GM12878 (cell line): ENCODE measurements at regions not wholly inside any gene's neighbourhood (a gene's known extent, or its start where the extent isn't known, plus 50 kb on each side); places are given as distances from the start of the nearest gene placed in this dataset.

Experiments
- ATAC-seq: fragments of 200-7000 bp; cut with Tn5 transposase; 3 replicates; pipeline ENCODE4 v1.9.1; 2020; ENCODE audit warnings: mild to moderate bottlenecking, moderate library complexity
- BruUV-seq: library from RNA; stranded (reverse); fragments of 400-500 nt; replicated peaks from 2 replicates; lab custom pipeline; 2021; lab: Mats Ljungman, UMichigan
- CTCF ChIA-PET: fragments of 300-600 bp; sonication (Branson Sonifier 250); formaldehyde crosslinking; extraction: SDS; loops from one replicate; lab custom pipeline; 2021; ENCODE audit warnings: inconsistent platforms; lab: Yijun Ruan, JAX
- POLR2A ChIA-PET: fragments of 350-600 bp; formaldehyde crosslinking; extraction: SDS; loops from one replicate; lab custom pipeline; 2021; ENCODE audit warnings: inconsistent platforms; lab: Charles Lee
- RAD21 ChIA-PET: fragments of 300-600 bp; sonication (Branson Sonifier 250); formaldehyde crosslinking; loops from one replicate; lab custom pipeline; 2023; ENCODE audit warnings: antibody characterized with exemption; ENCODE audit not compliant: unreplicated experiment; lab: Charles Lee
- SMC1A ChIA-PET: fragments of 300-600 bp; sonication (Branson Sonifier 250); formaldehyde crosslinking; loops from one replicate; lab custom pipeline; 2023; ENCODE audit not compliant: unreplicated experiment, uncharacterized antibody; lab: Charles Lee
- DNase-seq: peaks from one replicate; pipeline ENCODE4 v3.0.0-alpha.2; 2011; ENCODE audit warnings: low read depth, low spot score
- FAIRE-seq: peaks from 3 replicates; lab custom pipeline; 2011; peaks lifted over from hg19 to GRCh38; lab: Jason Lieb, UNC
- H2AFZ ChIP-seq: 2 replicates; pipeline ENCODE4 v1.6.0; 2011; ENCODE audit warnings: low read depth, low read length, control low read depth; ENCODE audit not compliant: control insufficient read depth
- H3K27ac ChIP-seq: 2 replicates; pipeline ENCODE4 v1.5.1; 2011; ENCODE audit warnings: control low read depth; ENCODE audit not compliant: control insufficient read depth, insufficient read depth
- H3K27me3 ChIP-seq, 2 experiments: replicated peaks in 1 of 2; 2 replicates each; pipeline versions ENCODE4 v1.6.0 to v1.6.1; 2011; ENCODE audit warnings: low read length in 1 of 2; ENCODE audit not compliant: control insufficient read depth in 2 of 2, insufficient read depth in 2 of 2
- H3K36me3 ChIP-seq, 2 experiments: 2 replicates each; pipeline ENCODE4 v1.5.1; 2011; ENCODE audit warnings: low read length in 1 of 2; ENCODE audit not compliant: control insufficient read depth in 2 of 2, insufficient read depth in 2 of 2
- H3K4me1 ChIP-seq: 2 replicates; pipeline ENCODE4 v1.6.1; 2011; ENCODE audit warnings: mild to moderate bottlenecking, low read length, moderate library complexity, mixed read lengths; ENCODE audit not compliant: control insufficient read depth, insufficient read depth
- H3K4me2 ChIP-seq: 2 replicates; pipeline ENCODE4 v1.6.0; 2011; ENCODE audit warnings: control low read depth; ENCODE audit not compliant: control insufficient read depth, insufficient read depth
- H3K4me3 ChIP-seq: fragments of 200-600 bp; sonication (generic); 2 replicates; pipeline ENCODE4 v1.5.1; 2016
- H3K79me2 ChIP-seq: 2 replicates; pipeline ENCODE4 v1.6.0; 2011; ENCODE audit warnings: low read length; ENCODE audit not compliant: control insufficient read depth, insufficient read depth
- H3K9ac ChIP-seq: 2 replicates; pipeline ENCODE4 v1.8.0; 2011; ENCODE audit warnings: low read length, control low read depth, mixed read lengths; ENCODE audit not compliant: control insufficient read depth, insufficient read depth
- H3K9me3 ChIP-seq: replicated peaks from 3 replicates; pipeline ENCODE4 v1.5.1; 2011; ENCODE audit warnings: mild to moderate bottlenecking, low read length; ENCODE audit not compliant: control insufficient read depth, insufficient read depth
- H4K20me1 ChIP-seq: 2 replicates; pipeline ENCODE4 v1.6.0; 2011; ENCODE audit not compliant: control insufficient read depth, insufficient read depth
- BMI1 ChIP-seq: fragments of 450-650 bp; IDR thresholded peaks from 2 replicates; pipeline ENCODE4 v1.6.1; 2016; ENCODE audit warnings: mild to moderate bottlenecking, moderate library complexity, borderline replicate concordance
- CHD2 ChIP-seq: IDR thresholded peaks from 2 replicates; pipeline ENCODE4 v1.6.1; 2011; ENCODE audit warnings: low read depth, low read length, improper control_type of control experiment, borderline replicate concordance
- EGR1 ChIP-seq, 2 experiments: IDR thresholded peaks; 1 replicate in 1 of 2; 2 replicates in 1 of 2; pipeline ENCODE4 v1.6.1; 2011 to 2012; ENCODE audit warnings: low read depth in 2 of 2, low read length in 2 of 2, borderline replicate concordance in 1 of 2, mild to moderate bottlenecking in 1 of 2, moderate library complexity in 1 of 2
- JUNB ChIP-seq: IDR thresholded peaks from 2 replicates; pipeline ENCODE4 v1.6.1; 2016; ENCODE audit warnings: antibody characterized with exemption, mild to moderate bottlenecking
- MTA2 ChIP-seq: fragments of 450-650 bp; IDR thresholded peaks from 2 replicates; pipeline ENCODE4 v1.6.1; 2016; ENCODE audit warnings: low read depth, mild to moderate bottlenecking, moderate library complexity
- NFIC ChIP-seq: IDR thresholded peaks from 2 replicates; pipeline ENCODE4 v1.6.1; 2012; ENCODE audit warnings: low read depth, mild to moderate bottlenecking, inconsistent platforms, low read length, moderate library complexity
- NFXL1 ChIP-seq: fragments of 450-650 bp; IDR thresholded peaks from 2 replicates; pipeline ENCODE4 v1.6.1; 2017; ENCODE audit warnings: antibody characterized with exemption, mild to moderate bottlenecking, borderline replicate concordance
- NFYB ChIP-seq: IDR thresholded peaks from 2 replicates; pipeline ENCODE4 v1.6.1; 2011; ENCODE audit warnings: low read depth, mild to moderate bottlenecking, low read length, improper control_type of control experiment, moderate library complexity; ENCODE audit not compliant: insufficient read depth
- NKRF ChIP-seq: fragments of 450-650 bp; conservative IDR thresholded peaks from 2 replicates; pipeline ENCODE4 v1.6.1; 2017; ENCODE audit warnings: mild to moderate bottlenecking, moderate library complexity
- PAX8 ChIP-seq: fragments of 450-650 bp; IDR thresholded peaks from 2 replicates; pipeline ENCODE4 v1.6.1; 2017; ENCODE audit warnings: mild to moderate bottlenecking, moderate library complexity
- SIN3A ChIP-seq: IDR thresholded peaks from 2 replicates; pipeline ENCODE4 v1.6.1; 2012; ENCODE audit warnings: low read depth, low read length, improper control_type of control experiment
- SMAD1 ChIP-seq: fragments of 450-650 bp; IDR thresholded peaks from 2 replicates; pipeline ENCODE4 v1.6.1; 2018; ENCODE audit warnings: mild to moderate bottlenecking, low read depth; ENCODE audit not compliant: partially characterized antibody
- SPI1 ChIP-seq: IDR thresholded peaks from 2 replicates; pipeline ENCODE4 v1.6.1; 2011; ENCODE audit warnings: low read depth, mild to moderate bottlenecking, low read length, moderate library complexity, borderline replicate concordance; ENCODE audit not compliant: insufficient read depth
- TAF1 ChIP-seq: IDR thresholded peaks from 2 replicates; pipeline ENCODE4 v1.6.1; 2011; ENCODE audit warnings: mild to moderate bottlenecking, low read depth, low read length, borderline replicate concordance
- WRNIP1 ChIP-seq: IDR thresholded peaks from 2 replicates; pipeline ENCODE4 v1.6.1; 2011; ENCODE audit warnings: low read depth, low read length, improper control_type of control experiment, borderline replicate concordance
- ZNF274 ChIP-seq: IDR thresholded peaks from one replicate; pipeline ENCODE4 v1.8.0; 2011; ENCODE audit not compliant: insufficient read length, insufficient read depth
- ZNF592 ChIP-seq: fragments of 450-650 bp; IDR thresholded peaks from 2 replicates; pipeline ENCODE4 v1.6.1; 2017; ENCODE audit warnings: mild to moderate bottlenecking, moderate library complexity
- WGBS: methylation state at CpG from one replicate; pipeline ENCODE4 v1.1.6; 2016; ENCODE audit warnings: low lambda C conversion rate; ENCODE audit not compliant: insufficient replicate concordance, insufficient coverage; ENCODE audit errors: missing lambda C conversion rate; 5-methylcytosine and 5-hydroxymethylcytosine counted together
- in situ Hi-C: fragments of 300-500 bp; cut with MboI; formaldehyde crosslinking; loops from 9 replicates; pipeline ENCODE4 v1.14.3; 2018; ENCODE audit warnings: mixed read lengths
- intact Hi-C: fragments of 100-400 bp; cut with micrococcal nuclease; formaldehyde crosslinking; loops from one replicate; pipeline ENCODE4 v1.14.2; 2022; ENCODE audit not compliant: unreplicated experiment

- ATAC-seq (no peak; the same call in 2 of the 3 replicates), DNase-seq (no peak), FAIRE-seq (no peak)
- no peaks in the 10 kb centered on the region for H3K79me2 ChIP-seq
- no peak overlapping the region for H3K4me2 ChIP-seq
- no peak overlapping the region for H2AFZ ChIP-seq
- ChIA-PET RAD21 (no interaction called here), CTCF (interaction anchor here (1.2 kb wide), 1 partner anchor 9 kb away, joined by 4 read pairs; no protein-coding TSS in a partner anchor), POLR2A (no interaction called here), SMC1A (no interaction called here)
- no peak overlapping the region for H3K4me3 ChIP-seq
- no peak overlapping the region for H3K9ac ChIP-seq
- no peak overlapping the region for H3K27ac ChIP-seq
- in situ Hi-C loops (no loop called here), intact Hi-C loops (no loop called here)
- H3K36me3 ChIP-seq = no peaks in the 10 kb centered on the region
- H4K20me1 ChIP-seq = no peaks in the 10 kb centered on the region
- WGBS = 0% methylated on average over 1 of the region's 1 CpG
- no TSS peak for BruUV-seq
- H3K4me1 ChIP-seq = no peaks in the 10 kb centered on the region
- no peaks in the 10 kb centered on the region for H3K27me3 ChIP-seq
- H3K9me3 ChIP-seq = no peaks in the 10 kb centered on the region
- TF ChIP-seq NFXL1 = no peak
- TF ChIP-seq JUNB = no peak
- no peak for TF ChIP-seq CHD2
- TF ChIP-seq SIN3A = no peak
- no peak for TF ChIP-seq WRNIP1
- TF ChIP-seq SPI1 = no peak
- no peak for TF ChIP-seq NKRF
- no peak for TF ChIP-seq NFYB
- TF ChIP-seq ZNF592 = no peak
- no peak for TF ChIP-seq EGR1 (IDR thresholded peaks at IDR 0.05; ENCODE audit: borderline replicate concordance in 1 of 2, low read depth in 2 of 2, low read length in 2 of 2)
- TF ChIP-seq TAF1 = no peak
- no peak for TF ChIP-seq NFIC
- no peak for TF ChIP-seq SMAD1
- TF ChIP-seq MTA2 = no peak
- TF ChIP-seq BMI1 = no peak
- no peak for TF ChIP-seq PAX8
- TF ChIP-seq ZNF274 = no peak
These were observed 188.4 kb downstream of the POLR1F start for GRCh38 chr7:19520392-19520791.
